ENCODE measurements at regions not wholly inside any gene's neighbourhood (a gene's known extent, or its start where the extent isn't known, plus 50 kb on each side); places are given as distances from the start of the nearest gene placed in this dataset.

- DNase-seq (ENCODE audit: low read depth, low spot score) = no peak
Observed at GRCh38 chr2:205937211-205937610, 148.8 kb downstream of the INO80D start.

GRCh38 chr2:205936446-205936845, 149.5 kb downstream of the INO80D start:
- no peak for DNase-seq (ENCODE audit: low read depth, low spot score)

GRCh38 chr2:205934443-205934842, 151.5 kb downstream of the INO80D start:
- no peak for DNase-seq (ENCODE audit: low read depth, low spot score)

DNA sequence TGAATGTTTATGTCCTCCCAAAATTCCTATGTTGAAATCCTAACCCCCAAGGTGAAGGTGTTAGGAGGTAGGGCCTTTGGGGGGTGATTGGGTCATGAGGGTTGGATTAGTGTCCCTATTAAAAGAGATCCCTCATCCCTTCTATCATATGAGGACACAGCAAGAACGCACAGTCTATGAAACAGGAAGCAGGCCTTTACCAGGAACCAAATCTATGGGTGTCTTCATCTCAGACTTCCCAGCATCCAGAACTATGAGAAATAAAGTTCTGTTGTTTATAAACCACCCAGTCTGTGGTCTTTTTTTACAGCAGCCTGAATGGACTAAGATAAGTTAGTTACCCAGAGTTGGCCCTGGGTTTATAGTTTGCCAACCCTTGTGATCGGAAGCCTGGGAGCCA, 153.1 kb downstream of the INO80D start:
- no peak for DNase-seq (ENCODE audit: low read depth, low spot score)

GRCh38 chr2:205931388-205931787, 154.6 kb downstream of the INO80D start:
- DNase-seq (ENCODE audit: low read depth, low spot score) = no peak

DNA sequence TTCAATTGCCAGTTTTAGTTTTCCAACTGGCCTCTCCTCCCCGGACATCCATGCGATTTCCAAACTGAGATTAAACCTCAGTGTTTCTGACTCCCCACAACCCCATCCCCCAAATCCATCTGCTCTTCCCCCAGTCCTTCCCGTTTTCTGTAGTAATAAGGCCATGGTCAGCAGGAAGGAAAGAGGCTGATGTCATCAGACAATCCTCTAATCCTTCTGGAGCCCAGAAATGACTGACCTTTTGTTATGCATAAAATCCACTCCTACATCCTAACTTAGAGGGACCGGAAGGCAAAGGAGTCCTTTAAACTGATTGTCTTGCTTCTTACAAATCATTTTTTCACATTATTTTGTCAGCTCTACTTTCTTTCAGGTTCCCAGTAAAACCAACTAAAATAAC, 155.8 kb downstream of the INO80D start:
- DNase-seq (ENCODE audit: low read depth, low spot score) = no peak

DNA sequence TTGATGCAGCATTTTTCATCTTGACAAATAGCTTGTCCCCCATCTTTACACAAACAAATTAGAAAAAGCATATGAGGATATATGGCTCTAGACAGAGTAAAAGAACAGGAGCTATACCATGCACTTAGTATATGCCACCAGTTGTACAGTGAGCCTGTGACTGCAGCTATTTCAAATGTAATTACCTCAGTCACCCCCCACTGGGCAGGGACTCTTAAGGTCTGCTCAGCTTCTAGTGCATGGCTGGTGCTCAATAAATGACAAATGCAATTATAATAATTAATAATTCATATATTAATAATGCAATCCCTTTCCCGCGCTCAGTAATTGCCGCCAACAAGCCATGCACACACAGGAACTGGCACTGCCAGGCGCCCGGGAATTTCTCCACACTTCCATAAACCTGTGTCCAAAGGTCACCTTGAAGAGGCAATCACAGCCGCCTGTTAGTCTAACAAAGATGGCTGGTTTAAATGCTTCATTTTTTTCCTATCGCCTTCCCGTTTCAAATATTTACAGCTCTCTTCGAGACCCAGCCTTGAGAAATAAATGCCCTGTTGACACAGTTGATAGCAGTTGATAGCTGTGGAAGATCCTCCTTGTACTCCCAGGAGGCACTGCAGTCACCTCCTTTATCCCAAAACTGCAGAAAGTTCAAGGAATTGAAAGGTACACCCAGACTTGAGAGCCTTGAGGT, 156.6 kb downstream of the INO80D start:
- DNase-seq (ENCODE audit: low read depth, low spot score) = no peak

DNA sequence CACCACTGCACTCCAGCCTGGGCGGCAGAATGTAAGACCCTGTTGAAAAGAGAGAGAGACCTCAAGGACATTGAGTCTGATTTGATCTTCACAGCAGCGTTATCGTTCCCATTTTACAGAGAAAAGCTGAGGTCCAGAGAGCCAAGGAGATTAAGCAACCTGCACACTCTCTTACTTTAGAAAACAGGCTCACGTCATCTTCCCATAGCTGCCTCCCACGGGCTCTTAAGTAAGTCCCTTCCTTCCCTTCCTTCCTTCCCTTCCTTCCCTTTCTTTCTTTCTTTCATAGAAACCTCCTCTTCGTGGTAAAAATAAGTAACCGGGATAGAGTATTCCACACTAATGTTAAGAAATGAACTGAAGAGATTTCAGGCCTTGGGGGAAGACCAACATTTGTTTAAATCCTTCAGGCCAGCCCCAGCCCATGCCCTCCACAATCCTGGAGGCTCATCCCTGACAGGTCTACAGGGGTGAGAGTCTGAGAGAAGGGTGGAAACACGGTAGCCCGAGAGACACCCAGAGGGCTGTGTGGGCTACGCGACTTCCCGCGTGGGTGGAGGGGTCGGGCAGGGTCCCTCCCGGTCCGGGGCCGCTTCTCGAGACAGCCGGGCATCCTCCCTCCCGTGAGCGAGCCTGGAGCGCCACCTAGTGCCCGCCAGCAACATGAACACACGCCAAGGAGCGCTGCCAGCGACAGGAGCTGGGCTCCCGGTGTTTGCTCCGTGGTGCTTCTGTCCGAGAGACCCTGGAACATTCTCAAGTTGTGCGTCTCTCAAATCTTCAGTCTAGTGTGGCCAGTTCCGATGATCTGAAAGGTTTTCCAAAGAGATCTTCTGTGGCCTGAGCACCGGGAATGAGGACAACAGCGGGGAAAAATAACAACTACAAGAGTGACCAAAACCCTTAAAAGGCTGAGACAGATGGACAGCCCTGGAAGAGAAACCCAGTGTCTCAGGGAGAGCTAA, 160.3 kb downstream of the INO80D start:
- peak; percentile 87 for DNase-seq (ENCODE audit: low read depth, low spot score)

DNA sequence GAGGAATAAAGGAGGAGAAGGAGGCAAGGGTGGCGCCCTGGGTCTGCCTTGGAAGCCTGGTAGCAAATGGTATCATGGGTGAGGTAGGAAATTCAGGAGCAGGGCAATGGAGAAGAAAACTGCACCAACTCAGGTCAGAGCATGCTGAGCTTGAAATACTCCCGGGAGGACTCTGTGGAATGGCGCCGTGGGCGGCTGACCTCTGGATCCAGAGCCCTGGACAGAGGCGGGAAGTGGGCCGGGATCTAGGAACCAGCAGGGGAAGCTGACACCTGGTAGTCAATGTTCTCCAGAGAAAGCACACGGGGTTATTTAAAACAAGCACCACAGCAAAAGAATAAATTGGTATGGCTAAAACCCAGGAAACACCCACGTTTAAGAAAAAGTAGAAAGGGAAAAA, 161.3 kb downstream of the INO80D start:
- no peak for DNase-seq (ENCODE audit: low read depth, low spot score)

DNA sequence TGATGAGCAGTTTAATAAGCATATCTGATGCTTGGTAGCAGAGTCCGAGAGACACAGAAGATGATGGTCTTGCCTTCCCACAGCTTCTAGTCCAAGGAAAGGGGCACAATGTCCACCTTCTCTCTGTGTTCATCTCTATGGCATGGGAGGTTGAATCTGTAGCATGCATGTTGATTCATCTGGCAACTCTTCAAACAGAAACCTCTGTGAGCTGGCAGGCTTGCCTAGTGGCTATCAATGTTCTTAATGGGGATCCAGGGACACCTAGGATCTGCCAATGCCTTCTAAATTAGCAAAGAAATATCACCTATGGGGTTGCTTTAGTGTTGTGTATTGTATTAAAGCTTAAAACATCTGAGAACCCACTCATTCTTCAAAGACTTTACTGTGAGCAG, 170.8 kb downstream of the INO80D start:
- no peak for DNase-seq (ENCODE audit: low read depth, low spot score)

DNA sequence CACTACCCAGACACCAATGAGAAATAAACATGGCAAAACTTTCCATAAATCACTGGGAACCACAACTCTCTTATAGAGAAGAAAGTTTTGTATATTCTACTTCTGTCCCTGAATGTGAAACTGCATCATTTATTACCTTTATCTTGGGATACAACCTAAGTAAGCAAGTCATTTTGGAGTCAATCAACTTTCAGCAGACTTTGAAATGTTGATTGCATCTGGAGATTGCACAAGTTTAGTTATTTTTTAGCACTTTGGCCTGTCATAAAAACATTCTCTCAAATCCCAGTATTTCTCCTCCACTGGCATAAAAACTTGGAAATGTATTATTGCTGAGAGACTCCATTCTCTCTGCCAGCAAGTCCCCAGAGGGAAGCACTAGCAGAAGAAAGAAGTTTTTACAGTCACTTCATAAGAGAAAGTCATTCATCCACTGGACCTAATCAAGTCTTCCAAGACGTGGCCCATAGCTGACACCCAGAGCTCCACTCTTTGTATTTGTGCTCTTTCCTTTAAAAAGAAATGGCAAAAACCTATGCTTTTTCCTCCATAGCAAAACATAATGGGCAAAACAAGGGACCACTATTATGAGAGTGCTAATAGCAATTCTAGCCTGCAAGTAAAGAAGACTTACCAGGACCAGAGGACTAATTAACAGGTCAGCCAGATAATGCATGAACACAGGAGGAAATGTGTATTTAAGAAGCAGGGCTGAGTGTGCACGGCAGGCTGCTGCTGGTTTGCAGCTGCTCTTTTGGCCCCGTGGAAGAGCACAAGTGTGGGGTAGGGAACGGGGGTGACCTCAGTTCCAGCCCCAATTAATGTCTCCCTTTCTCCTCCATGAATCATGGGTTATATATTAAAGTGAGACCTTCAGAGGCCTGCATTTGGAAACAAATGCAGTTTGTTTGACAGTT, 171.5 kb downstream of the INO80D start:
- DNase-seq (ENCODE audit: low read depth, low spot score) = no peak

GRCh38 chr2:205913668-205914067, 172.3 kb downstream of the INO80D start:
- DNase-seq (ENCODE audit: low read depth, low spot score) = no peak

- DNase-seq (ENCODE audit: low read depth, low spot score) = no peak
Observed at GRCh38 chr2:205911306-205911705, 174.7 kb downstream of the INO80D start.

DNA sequence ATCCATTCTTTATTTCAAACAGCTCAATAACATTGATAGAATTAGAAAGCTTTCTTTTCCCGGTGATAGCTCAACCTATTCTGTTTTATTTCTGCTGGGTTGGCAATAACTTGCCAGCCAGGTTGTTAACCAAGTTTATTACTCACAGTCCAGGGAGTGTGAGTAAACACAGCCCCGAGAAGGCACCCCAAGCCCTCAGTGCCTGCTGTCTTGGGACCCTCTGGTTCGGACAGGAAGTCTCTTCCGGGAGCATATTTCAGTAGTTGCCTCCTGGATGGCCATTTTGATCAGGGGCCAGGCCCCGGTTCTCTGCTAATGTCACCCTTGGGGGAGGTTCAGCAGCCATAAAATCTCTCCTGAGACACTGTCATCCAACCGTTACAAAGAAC, 176.8 kb downstream of the INO80D start:
- DNase-seq (ENCODE audit: low read depth, low spot score) = no peak

GRCh38 chr2:205908212-205909183, 177.5 kb downstream of the INO80D start:
- no peak for DNase-seq (ENCODE audit: low read depth, low spot score)

- DNase-seq (ENCODE audit: low read depth, low spot score) = no peak
Observed at GRCh38 chr2:205906419-205906818, 179.6 kb downstream of the INO80D start.

- DNase-seq (ENCODE audit: low read depth, low spot score) = no peak
Observed at GRCh38 chr2:205905576-205905975, 180.4 kb downstream of the INO80D start.

DNA sequence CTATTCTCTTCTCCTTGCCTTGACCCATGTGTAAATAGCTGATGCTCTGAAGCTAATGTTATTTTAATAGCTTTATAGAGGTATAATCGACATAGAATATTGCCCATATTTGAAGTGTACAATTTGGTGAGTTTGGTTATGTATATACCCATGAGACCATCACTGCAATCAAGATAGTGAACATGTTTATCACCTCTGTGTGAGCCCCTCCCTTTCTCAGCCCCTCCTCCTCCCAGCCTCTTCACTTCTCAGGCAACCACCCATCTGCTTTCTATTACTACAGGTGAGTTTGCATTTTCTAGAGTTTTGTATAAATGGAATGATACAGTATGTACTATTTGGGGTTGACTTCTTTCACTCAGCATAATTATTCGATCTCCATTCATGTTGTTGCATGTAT, 181.1 kb downstream of the INO80D start:
- DNase-seq (ENCODE audit: low read depth, low spot score) = no peak

GRCh38 chr2:205903549-205904129, 182.3 kb downstream of the INO80D start:
- peak; percentile 62 for DNase-seq (ENCODE audit: low read depth, low spot score)

DNA sequence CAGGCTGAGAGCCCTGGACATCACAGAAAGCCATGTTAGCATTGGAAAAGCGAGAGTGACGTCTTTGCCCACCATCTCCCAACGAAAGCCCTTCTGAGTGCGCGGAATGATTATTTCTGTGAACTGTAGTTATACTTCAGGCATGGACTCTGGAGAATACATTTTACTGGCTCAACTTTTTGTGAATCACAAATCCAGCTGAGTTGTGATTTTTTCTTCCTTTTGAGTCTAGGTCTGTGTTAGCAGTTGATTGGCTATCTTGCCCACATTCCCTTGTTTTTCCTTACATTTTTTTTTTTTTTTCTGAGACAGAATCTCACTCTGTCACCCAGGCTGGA, 183.1 kb downstream of the INO80D start:
- no peak for DNase-seq (ENCODE audit: low read depth, low spot score)
